ENCODE measurements at regions not wholly inside any gene's neighbourhood (a gene's known extent, or its start where the extent isn't known, plus 50 kb on each side); places are given as distances from the start of the nearest gene placed in this dataset.

GRCh38 chr4:179110816-179111215, 1668.6 kb upstream of the AGA start:
- Histone ChIP-seq H3K36me3 (ENCODE audit: control insufficient read depth, insufficient read depth, low read length) (no peaks in the 10 kb centered on the region), H3K27me3 (replicated peaks; ENCODE audit: control insufficient read depth, insufficient read depth, low read length) (no peaks in the 10 kb centered on the region), H3K4me1 (no peaks in the 10 kb centered on the region), H3K9me3 (no peaks in the 10 kb centered on the region), H3K4me3 (ENCODE audit: low read depth, low read length) (no peak overlapping the region)
- Mint-ChIP-seq H3K27ac (ENCODE audit: unreplicated experiment) (no peak overlapping the region), H3K36me3 (ENCODE audit: insufficient read depth, unreplicated experiment) (no peaks in the 10 kb centered on the region), H3K9me3 (ENCODE audit: unreplicated experiment) (no peaks in the 10 kb centered on the region), H3K4me1 (ENCODE audit: low read depth, unreplicated experiment) (no peaks in the 10 kb centered on the region), H3K4me3 (ENCODE audit: unreplicated experiment) (no peak overlapping the region), H3K27me3 (ENCODE audit: insufficient read depth, unreplicated experiment) (no peaks in the 10 kb centered on the region)
- no peak for DNase-seq
- TF ChIP-seq CTCF (IDR thresholded peaks at IDR 0.05; ENCODE audit: insufficient read depth in 1 of 2, low read depth in 1 of 2, low read length in 1 of 2, severe bottlenecking in 1 of 2, unreplicated experiment in 1 of 2): no peak
- intact Hi-C loops (cut with micrococcal nuclease; ENCODE audit: unreplicated experiment): no loop called here
- POLR2A ChIA-PET: no interaction called here
- CTCF ChIA-PET: no interaction called here
- BruUV-seq (replicated peaks): no TSS peak

- Histone ChIP-seq H3K4me3 (ENCODE audit: low read depth, low read length) (no peak overlapping the region), H3K9me3 (no peaks in the 10 kb centered on the region), H3K27me3 (replicated peaks; ENCODE audit: control insufficient read depth, insufficient read depth, low read length) (no peaks in the 10 kb centered on the region), H3K36me3 (ENCODE audit: control insufficient read depth, insufficient read depth, low read length) (no peaks in the 10 kb centered on the region), H3K4me1 (no peaks in the 10 kb centered on the region)
- no peak for TF ChIP-seq CTCF (IDR thresholded peaks at IDR 0.05; ENCODE audit: insufficient read depth in 1 of 2, low read depth in 1 of 2, low read length in 1 of 2, severe bottlenecking in 1 of 2, unreplicated experiment in 1 of 2)
- no peaks in the 10 kb centered on the region for H3K27me3 Mint-ChIP-seq (ENCODE audit: insufficient read depth, unreplicated experiment)
- ChIA-PET CTCF (no interaction called here), POLR2A (no interaction called here)
- DNase-seq: no peak
- no TSS peak for BruUV-seq (replicated peaks)
- no peaks in the 10 kb centered on the region for H3K36me3 Mint-ChIP-seq (ENCODE audit: insufficient read depth, unreplicated experiment)
- intact Hi-C loops (cut with micrococcal nuclease; ENCODE audit: unreplicated experiment): no loop called here
- no peaks in the 10 kb centered on the region for H3K9me3 Mint-ChIP-seq (ENCODE audit: unreplicated experiment)
- H3K27ac Mint-ChIP-seq (ENCODE audit: unreplicated experiment): no peak overlapping the region
- no peak overlapping the region for H3K4me3 Mint-ChIP-seq (ENCODE audit: unreplicated experiment)
- no peaks in the 10 kb centered on the region for H3K4me1 Mint-ChIP-seq (ENCODE audit: low read depth, unreplicated experiment)
Observed at GRCh38 chr4:179112441-179113170, 1670.4 kb upstream of the AGA start.

- intact Hi-C loops (cut with micrococcal nuclease; ENCODE audit: unreplicated experiment): no loop called here
- no TSS peak for BruUV-seq (replicated peaks)
Observed at GRCh38 chr4:179114615-179115014, 1672.4 kb upstream of the AGA start.

More at GRCh38 chr4:179114615-179115014, 1672.4 kb upstream of the AGA start:
- H3K4me3 Mint-ChIP-seq (ENCODE audit: unreplicated experiment): no peak overlapping the region
- no peaks in the 10 kb centered on the region for H3K4me1 Mint-ChIP-seq (ENCODE audit: low read depth, unreplicated experiment)
- no peaks in the 10 kb centered on the region for H3K36me3 Mint-ChIP-seq (ENCODE audit: insufficient read depth, unreplicated experiment)
- ChIA-PET CTCF (no interaction called here), POLR2A (no interaction called here)
- Histone ChIP-seq H3K36me3 (ENCODE audit: control insufficient read depth, insufficient read depth, low read length) (no peaks in the 10 kb centered on the region), H3K9me3 (no peaks in the 10 kb centered on the region), H3K4me1 (no peaks in the 10 kb centered on the region), H3K4me3 (ENCODE audit: low read depth, low read length) (no peak overlapping the region), H3K27me3 (replicated peaks; ENCODE audit: control insufficient read depth, insufficient read depth, low read length) (no peaks in the 10 kb centered on the region)
- no peaks in the 10 kb centered on the region for H3K9me3 Mint-ChIP-seq (ENCODE audit: unreplicated experiment)
- H3K27me3 Mint-ChIP-seq (ENCODE audit: insufficient read depth, unreplicated experiment): no peaks in the 10 kb centered on the region
- no peak overlapping the region for H3K27ac Mint-ChIP-seq (ENCODE audit: unreplicated experiment)
- no peak for TF ChIP-seq CTCF (IDR thresholded peaks at IDR 0.05; ENCODE audit: insufficient read depth in 1 of 2, low read depth in 1 of 2, low read length in 1 of 2, severe bottlenecking in 1 of 2, unreplicated experiment in 1 of 2)
- no peak for DNase-seq

Data from Caco-2 (cell line).